ENCODE measurements at regions not wholly inside any gene's neighbourhood (a gene's known extent, or its start where the extent isn't known, plus 50 kb on each side); places are given as distances from the start of the nearest gene placed in this dataset.

DNA sequence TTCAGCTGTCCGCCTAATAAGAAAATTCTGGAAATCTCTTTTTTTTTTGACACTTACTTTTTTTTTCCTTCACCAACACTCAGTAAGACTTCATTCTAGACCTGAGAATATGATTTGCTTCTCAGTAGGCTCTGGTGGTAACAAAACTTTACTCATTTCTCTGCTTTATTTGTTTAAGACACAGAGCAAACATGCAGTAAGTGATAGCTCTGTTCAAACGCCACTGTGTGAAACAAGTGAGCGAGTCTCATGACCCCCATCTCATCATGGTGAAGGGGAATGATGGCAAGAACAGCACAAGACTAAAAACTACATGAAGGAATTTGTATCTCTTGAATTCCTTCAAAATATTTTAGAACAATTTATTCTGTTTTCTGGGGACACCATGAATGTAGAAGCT, 541.6 kb upstream of the POU3F2 start:
- intact Hi-C loops (cut with micrococcal nuclease; ENCODE audit: unreplicated experiment): no loop called here
- H3K9ac ChIP-seq (ENCODE audit: control insufficient read depth, insufficient read depth, low read length): no peak overlapping the region
- SMC1A ChIA-PET (ENCODE audit: uncharacterized antibody, unreplicated experiment): interaction anchor here (1.0 kb wide), 1 partner anchor 12 kb away, joined by 3 read pairs; no protein-coding TSS in a partner anchor
- H2AFZ ChIP-seq (ENCODE audit: control insufficient read depth, low read depth, low read length): no peak overlapping the region
- no TSS peak for BruUV-seq (replicated peaks)
- POLR2A ChIA-PET: no interaction called here
- ATAC-seq (no peak), DNase-seq (ENCODE audit: low read depth, low spot score) (no peak), FAIRE-seq (no peak)
- no peaks in the 10 kb centered on the region for H3K4me1 ChIP-seq (ENCODE audit: control insufficient read depth, insufficient read depth, low read length)
- 3% methylated on average over 3 of the region's 3 CpGs for WGBS (ENCODE audit: insufficient coverage, insufficient replicate concordance, low lambda C conversion rate, missing lambda C conversion rate)
- TF ChIP-seq SIN3A (IDR thresholded peaks at IDR 0.05; ENCODE audit: low read depth, low read length): no peak
- no peak for TF ChIP-seq IKZF1 (conservative IDR thresholded peaks at IDR 0.05)
- no peak for TF ChIP-seq POLR2AphosphoS2 (IDR thresholded peaks at IDR 0.05; ENCODE audit: low read depth, low read length)
- RAD21 ChIA-PET (ENCODE audit: unreplicated experiment): no interaction called here
- no peaks in the 10 kb centered on the region for H3K79me2 ChIP-seq (ENCODE audit: control insufficient read depth, insufficient read depth, low read length)
- CTCF ChIA-PET: no interaction called here
- no peaks in the 10 kb centered on the region for H4K20me1 ChIP-seq (ENCODE audit: control insufficient read depth, insufficient read depth)
- no peaks in the 10 kb centered on the region for H3K9me3 ChIP-seq (replicated peaks; ENCODE audit: control insufficient read depth, insufficient read depth, low read length)
- no peak overlapping the region for H3K4me2 ChIP-seq (ENCODE audit: control insufficient read depth, insufficient read depth)
- no peaks in the 10 kb centered on the region; a peak in 1 of 4 replicates for H3K27me3 ChIP-seq (replicated peaks in 1 of 2; ENCODE audit: control insufficient read depth in 2 of 2, insufficient read depth in 2 of 2, low read length in 1 of 2)
- H3K27ac ChIP-seq (ENCODE audit: control insufficient read depth, insufficient read depth): no peak overlapping the region
- no peak overlapping the region for H3K4me3 ChIP-seq
- H3K36me3 ChIP-seq (ENCODE audit: control insufficient read depth in 2 of 2, insufficient read depth in 2 of 2, low read length in 1 of 2): no peaks in the 10 kb centered on the region
- in situ Hi-C loops (cut with MboI): no loop called here

GRCh38 chr6:98295515-98296175, 538.7 kb upstream of the POU3F2 start:
- BruUV-seq (replicated peaks): no TSS peak
- no peak overlapping the region for H3K9ac ChIP-seq (ENCODE audit: control insufficient read depth, insufficient read depth, low read length)
- no peak for ATAC-seq
- H3K4me1 ChIP-seq (ENCODE audit: control insufficient read depth, insufficient read depth, low read length): no peaks in the 10 kb centered on the region
- no peak overlapping the region for H3K4me2 ChIP-seq (ENCODE audit: control insufficient read depth, insufficient read depth)
- H4K20me1 ChIP-seq (ENCODE audit: control insufficient read depth, insufficient read depth): no peaks in the 10 kb centered on the region
- H3K9me3 ChIP-seq (replicated peaks; ENCODE audit: control insufficient read depth, insufficient read depth, low read length): no peaks in the 10 kb centered on the region
- TF ChIP-seq ATF2 (IDR thresholded peaks at IDR 0.05; ENCODE audit: low read length) (no peak), SIN3A (IDR thresholded peaks at IDR 0.05; ENCODE audit: low read depth, low read length) (no peak), RB1 (IDR thresholded peaks at IDR 0.05; ENCODE audit: borderline replicate concordance) (no peak), ZNF622 (IDR thresholded peaks at IDR 0.05) (no peak), CHD4 (IDR thresholded peaks at IDR 0.05) (no peak), PAX8 (IDR thresholded peaks at IDR 0.05) (no peak), NR2C2 (IDR thresholded peaks at IDR 0.05; ENCODE audit: borderline replicate concordance, control insufficient read depth, insufficient read length, low read depth) (no peak), RUNX3 (IDR thresholded peaks at IDR 0.05; ENCODE audit: low read length) (no peak)
- TF ChIP-seq, protein P1, sequence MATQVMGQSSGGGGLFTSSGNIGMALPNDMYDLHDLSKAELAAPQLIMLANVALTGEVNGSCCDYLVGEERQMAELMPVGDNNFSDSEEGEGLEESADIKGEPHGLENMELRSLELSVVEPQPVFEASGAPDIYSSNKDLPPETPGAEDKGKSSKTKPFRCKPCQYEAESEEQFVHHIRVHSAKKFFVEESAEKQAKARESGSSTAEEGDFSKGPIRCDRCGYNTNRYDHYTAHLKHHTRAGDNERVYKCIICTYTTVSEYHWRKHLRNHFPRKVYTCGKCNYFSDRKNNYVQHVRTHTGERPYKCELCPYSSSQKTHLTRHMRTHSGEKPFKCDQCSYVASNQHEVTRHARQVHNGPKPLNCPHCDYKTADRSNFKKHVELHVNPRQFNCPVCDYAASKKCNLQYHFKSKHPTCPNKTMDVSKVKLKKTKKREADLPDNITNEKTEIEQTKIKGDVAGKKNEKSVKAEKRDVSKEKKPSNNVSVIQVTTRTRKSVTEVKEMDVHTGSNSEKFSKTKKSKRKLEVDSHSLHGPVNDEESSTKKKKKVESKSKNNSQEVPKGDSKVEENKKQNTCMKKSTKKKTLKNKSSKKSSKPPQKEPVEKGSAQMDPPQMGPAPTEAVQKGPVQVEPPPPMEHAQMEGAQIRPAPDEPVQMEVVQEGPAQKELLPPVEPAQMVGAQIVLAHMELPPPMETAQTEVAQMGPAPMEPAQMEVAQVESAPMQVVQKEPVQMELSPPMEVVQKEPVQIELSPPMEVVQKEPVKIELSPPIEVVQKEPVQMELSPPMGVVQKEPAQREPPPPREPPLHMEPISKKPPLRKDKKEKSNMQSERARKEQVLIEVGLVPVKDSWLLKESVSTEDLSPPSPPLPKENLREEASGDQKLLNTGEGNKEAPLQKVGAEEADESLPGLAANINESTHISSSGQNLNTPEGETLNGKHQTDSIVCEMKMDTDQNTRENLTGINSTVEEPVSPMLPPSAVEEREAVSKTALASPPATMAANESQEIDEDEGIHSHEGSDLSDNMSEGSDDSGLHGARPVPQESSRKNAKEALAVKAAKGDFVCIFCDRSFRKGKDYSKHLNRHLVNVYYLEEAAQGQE (IDR thresholded peaks at IDR 0.05; ENCODE audit: low read depth, low read length): no peak
- TF ChIP-seq, protein P2, sequence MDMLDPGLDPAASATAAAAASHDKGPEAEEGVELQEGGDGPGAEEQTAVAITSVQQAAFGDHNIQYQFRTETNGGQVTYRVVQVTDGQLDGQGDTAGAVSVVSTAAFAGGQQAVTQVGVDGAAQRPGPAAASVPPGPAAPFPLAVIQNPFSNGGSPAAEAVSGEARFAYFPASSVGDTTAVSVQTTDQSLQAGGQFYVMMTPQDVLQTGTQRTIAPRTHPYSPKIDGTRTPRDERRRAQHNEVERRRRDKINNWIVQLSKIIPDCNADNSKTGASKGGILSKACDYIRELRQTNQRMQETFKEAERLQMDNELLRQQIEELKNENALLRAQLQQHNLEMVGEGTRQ (IDR thresholded peaks at IDR 0.05; ENCODE audit: borderline replicate concordance, low read depth, low read length): no peak
- H3K36me3 ChIP-seq (ENCODE audit: control insufficient read depth in 2 of 2, insufficient read depth in 2 of 2, low read length in 1 of 2): no peaks in the 10 kb centered on the region
- RAD21 ChIA-PET (ENCODE audit: unreplicated experiment): no interaction called here
- H2AFZ ChIP-seq (ENCODE audit: control insufficient read depth, low read depth, low read length): no peak overlapping the region
- no peaks in the 10 kb centered on the region for H3K27me3 ChIP-seq (replicated peaks in 1 of 2; ENCODE audit: control insufficient read depth in 2 of 2, insufficient read depth in 2 of 2, low read length in 1 of 2)
- in situ Hi-C loops (cut with MboI) (no loop called here), intact Hi-C loops (cut with micrococcal nuclease; ENCODE audit: unreplicated experiment) (no loop called here)
- no peaks in the 10 kb centered on the region for H3K79me2 ChIP-seq (ENCODE audit: control insufficient read depth, insufficient read depth, low read length)
- POLR2A ChIA-PET: no interaction called here
- no peak for DNase-seq (ENCODE audit: low read depth, low spot score)
- CTCF ChIA-PET: no interaction called here
- no peak overlapping the region for H3K4me3 ChIP-seq
- FAIRE-seq: no peak
- 1% methylated on average over 5 of the region's 5 CpGs for WGBS (ENCODE audit: insufficient coverage, insufficient replicate concordance, low lambda C conversion rate, missing lambda C conversion rate)
- SMC1A ChIA-PET (ENCODE audit: uncharacterized antibody, unreplicated experiment): interaction anchor here (0.7 kb wide), 1 partner anchor 213 kb away, joined by 3 read pairs; no protein-coding TSS in a partner anchor
- no peak overlapping the region for H3K27ac ChIP-seq (ENCODE audit: control insufficient read depth, insufficient read depth)

All from GM12878 (cell line).